OCI-LY7 (cell line): ENCODE measurements at regions not wholly inside any gene's neighbourhood (a gene's known extent, or its start where the extent isn't known, plus 50 kb on each side); places are given as distances from the start of the nearest gene placed in this dataset.

Experiments used
- CTCF ChIP-seq: fragments of 200-600 bp; sonication (generic); conservative IDR thresholded peaks from 2 replicates; pipeline ENCODE4 v1.5.1; 2014; ENCODE audit warnings: mild to moderate bottlenecking, antibody characterized with exemption, low read length, moderate library complexity, mixed read lengths
- EZH2phosphoT487 ChIP-seq: fragments of 200-600 bp; sonication (generic); IDR thresholded peaks from 2 replicates; pipeline ENCODE4 v1.6.1; 2018; ENCODE audit warnings: low read depth, borderline replicate concordance, mild to moderate bottlenecking, mixed run types, antibody characterized with exemption, low read length, moderate library complexity, mixed read lengths

- TF ChIP-seq CTCF (peak; percentile 35; the same call in 1 of the 2 replicates), EZH2phosphoT487 (no peak)
Measured at GRCh38 chr14:62168564-62169155, 406.4 kb downstream of the SNAPC1 start.
